ENCODE measurements at regions not wholly inside any gene's neighbourhood (a gene's known extent, or its start where the extent isn't known, plus 50 kb on each side); places are given as distances from the start of the nearest gene placed in this dataset.

DNA sequence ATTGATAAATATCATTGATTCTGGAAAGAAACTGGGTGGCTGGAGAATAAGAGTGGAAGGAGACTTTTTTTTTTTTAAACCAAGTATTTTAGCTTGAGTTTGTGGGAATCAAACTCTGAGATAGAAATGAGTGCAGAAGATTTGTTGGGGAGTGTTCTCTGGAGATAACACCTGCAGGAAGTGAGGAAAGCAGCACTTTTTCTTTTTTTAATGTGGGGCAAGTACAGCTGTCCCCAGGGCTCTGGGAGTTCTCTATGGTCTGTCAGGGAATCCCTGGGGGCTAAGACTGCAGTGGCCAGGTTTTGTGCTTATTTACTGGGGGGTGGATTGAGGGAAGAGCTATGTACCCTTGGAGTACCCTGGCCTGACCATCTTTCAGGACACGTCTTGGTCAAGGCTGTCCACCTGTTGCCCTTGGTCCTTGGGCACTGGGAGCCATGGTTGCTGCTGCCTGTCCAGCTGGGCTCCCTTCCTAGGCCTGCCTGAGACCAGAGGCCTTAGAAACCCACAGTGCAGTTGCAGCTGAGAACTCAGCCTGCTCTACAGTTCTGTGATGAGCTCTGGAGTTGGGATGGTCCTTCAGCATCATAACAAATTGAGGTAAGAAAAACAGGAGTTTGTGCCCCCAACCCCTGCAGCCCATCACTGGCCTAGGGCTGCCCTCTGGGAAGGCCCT is 85.8 kb downstream of the PHAX start:
- H3K36me3 ChIP-seq: no peaks in the 10 kb centered on the region
- TF ChIP-seq CTCF (IDR thresholded peaks at IDR 0.05; ENCODE audit: low read depth, low read length): no peak
- H3K4me3 ChIP-seq (ENCODE audit: low read depth, low read length): no peak overlapping the region
- no peak overlapping the region for H3K27ac ChIP-seq
- no peaks in the 10 kb centered on the region for H3K27me3 ChIP-seq (ENCODE audit: insufficient read depth, low read depth, severe bottlenecking)
- no peaks in the 10 kb centered on the region for H3K9me3 ChIP-seq (ENCODE audit: severe bottlenecking)
- no peak for DNase-seq

DNA sequence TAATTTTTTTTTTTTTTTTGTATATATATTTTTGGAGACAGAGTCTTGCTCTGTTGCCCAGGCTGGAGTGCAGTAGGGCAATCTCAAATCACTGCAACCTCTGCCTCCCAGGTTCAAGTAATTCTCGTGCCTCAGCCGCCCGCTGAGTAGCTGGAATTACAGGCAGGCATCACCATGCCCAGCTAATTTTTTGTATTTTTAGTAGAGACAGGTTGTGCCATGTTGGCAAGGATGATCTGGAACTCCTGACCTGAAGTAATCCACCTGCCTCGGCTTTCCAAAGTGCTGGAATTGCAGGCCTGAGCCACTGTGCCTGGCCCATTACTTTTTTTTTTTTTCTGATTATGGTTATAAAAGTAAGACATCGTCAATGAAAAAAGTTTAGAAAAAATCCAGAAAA is 84.0 kb upstream of the LMNB1 start:
- no peaks in the 10 kb centered on the region for H3K27me3 ChIP-seq (ENCODE audit: insufficient read depth, low read depth, severe bottlenecking)
- no peak overlapping the region for H3K4me3 ChIP-seq (ENCODE audit: low read depth, low read length)
- no peak for DNase-seq
- H3K9me3 ChIP-seq (ENCODE audit: severe bottlenecking): no peaks in the 10 kb centered on the region
- TF ChIP-seq CTCF (IDR thresholded peaks at IDR 0.05; ENCODE audit: low read depth, low read length): no peak
- no peaks in the 10 kb centered on the region for H3K36me3 ChIP-seq
- no peak overlapping the region for H3K27ac ChIP-seq

- Histone ChIP-seq H3K36me3 (no peaks in the 10 kb centered on the region), H3K9me3 (ENCODE audit: severe bottlenecking) (no peaks in the 10 kb centered on the region), H3K4me3 (ENCODE audit: low read depth, low read length) (no peak overlapping the region), H3K27ac (no peak overlapping the region), H3K27me3 (ENCODE audit: insufficient read depth, low read depth, severe bottlenecking) (no peaks in the 10 kb centered on the region)
- no peak for TF ChIP-seq CTCF (IDR thresholded peaks at IDR 0.05; ENCODE audit: low read depth, low read length)
- DNase-seq: no peak
Measured at GRCh38 chr5:126693806-126694205, 83.1 kb upstream of the LMNB1 start.

- no peak for TF ChIP-seq CTCF (IDR thresholded peaks at IDR 0.05; ENCODE audit: low read depth, low read length)
- Histone ChIP-seq H3K27ac (no peak overlapping the region), H3K4me3 (ENCODE audit: low read depth, low read length) (no peak overlapping the region), H3K36me3 (no peaks in the 10 kb centered on the region), H3K9me3 (ENCODE audit: severe bottlenecking) (no peaks in the 10 kb centered on the region), H3K27me3 (ENCODE audit: insufficient read depth, low read depth, severe bottlenecking) (no peaks in the 10 kb centered on the region)
- no peak for DNase-seq
Measured at GRCh38 chr5:126694403-126694802, 82.5 kb upstream of the LMNB1 start.

- Histone ChIP-seq H3K36me3 (no peaks in the 10 kb centered on the region), H3K9me3 (ENCODE audit: severe bottlenecking) (no peaks in the 10 kb centered on the region), H3K27ac (no peak overlapping the region), H3K4me3 (ENCODE audit: low read depth, low read length) (no peak overlapping the region), H3K27me3 (ENCODE audit: insufficient read depth, low read depth, severe bottlenecking) (no peaks in the 10 kb centered on the region)
- no peak for TF ChIP-seq CTCF (IDR thresholded peaks at IDR 0.05; ENCODE audit: low read depth, low read length)
- no peak for DNase-seq
Measured at GRCh38 chr5:126695091-126695490, 81.8 kb upstream of the LMNB1 start.

- Histone ChIP-seq H3K27me3 (ENCODE audit: insufficient read depth, low read depth, severe bottlenecking) (no peaks in the 10 kb centered on the region), H3K36me3 (no peaks in the 10 kb centered on the region), H3K27ac (no peak overlapping the region), H3K4me3 (ENCODE audit: low read depth, low read length) (no peak overlapping the region), H3K9me3 (ENCODE audit: severe bottlenecking) (peaks cover 4% of the 10 kb centered on the region)
- DNase-seq: no peak
- TF ChIP-seq CTCF (IDR thresholded peaks at IDR 0.05; ENCODE audit: low read depth, low read length): no peak
Measured at GRCh38 chr5:126707080-126707479, 69.9 kb upstream of the LMNB1 start.
